Stomach smooth muscle (tissue), 2 donors: ENCODE measurements at regions not wholly inside any gene's neighbourhood (a gene's known extent, or its start where the extent isn't known, plus 50 kb on each side); places are given as distances from the start of the nearest gene placed in this dataset.
"Not testable (repeated sequence)": the region's sequence is repeated elsewhere in the genome, so short reads cannot be mapped to it uniquely, and the experiment has no call there.

Experiments used
- H3K27ac ChIP-seq: one replicate; pipeline ENCODE4 v1.7.0; 2013; ENCODE audit warnings: mild to moderate bottlenecking, low read length, inconsistent platforms
- H3K27me3 ChIP-seq, 2 donors: one replicate each; pipeline ENCODE4 v1.7.0; 2013; ENCODE audit warnings: low read length in 2 of 2; ENCODE audit not compliant: insufficient read depth in 2 of 2, control insufficient read depth in 1 of 2
- H3K36me3 ChIP-seq, 2 donors: one replicate each; pipeline ENCODE4 v1.7.0; 2013; ENCODE audit warnings: low read length in 2 of 2; ENCODE audit not compliant: control insufficient read depth in 2 of 2, insufficient read depth in 2 of 2
- H3K4me1 ChIP-seq: one replicate; pipeline ENCODE4 v1.7.0; 2013; ENCODE audit warnings: low read length; ENCODE audit not compliant: control insufficient read depth, insufficient read depth
- H3K4me3 ChIP-seq, 2 donors: one replicate each; pipeline ENCODE4 v1.7.0; 2013; ENCODE audit warnings: low read length in 2 of 2
- H3K9ac ChIP-seq, 2 donors: one replicate each; pipeline ENCODE4 v1.7.0; 2013; ENCODE audit warnings: low read length in 2 of 2, mild to moderate bottlenecking in 1 of 2
- H3K9me3 ChIP-seq, 2 donors: one replicate each; pipeline ENCODE4 v1.7.0; 2013; ENCODE audit warnings: low read length in 2 of 2; ENCODE audit not compliant: control insufficient read depth in 2 of 2
- donor health status: healthy.
- donor health status: Pancreatic carcinoma.

- Histone ChIP-seq H3K4me3 (no peak overlapping the region), H3K9me3 (no peaks in the 10 kb centered on the region), H3K4me1 (no peaks in the 10 kb centered on the region), H3K27ac (no peak overlapping the region), H3K36me3 (no peaks in the 10 kb centered on the region), H3K9ac (no peak overlapping the region), H3K27me3 (no peaks in the 10 kb centered on the region)
These were observed 705.6 kb upstream of the MIR17HG start for GRCh38 chr13:90641884-90642283.

- Histone ChIP-seq H3K36me3 (no peaks in the 10 kb centered on the region), H3K9ac (no peak overlapping the region), H3K9me3 (no peaks in the 10 kb centered on the region), H3K4me3 (no peak overlapping the region), H3K4me1 (no peaks in the 10 kb centered on the region), H3K27ac (no peak overlapping the region), H3K27me3 (no peaks in the 10 kb centered on the region)
These were observed 701.9 kb upstream of the MIR17HG start for GRCh38 chr13:90645582-90645981.

- Histone ChIP-seq H3K4me1 (no peaks in the 10 kb centered on the region), H3K27me3 (no peaks in the 10 kb centered on the region)
These were observed 699.0 kb upstream of the MIR17HG start for GRCh38 chr13:90648497-90648896.

GRCh38 chr13:90652036-90652435 lies 695.5 kb upstream of the MIR17HG start:
- Histone ChIP-seq H3K27me3 (no peaks in the 10 kb centered on the region), H3K9me3 (no peaks in the 10 kb centered on the region), H3K9ac (no peak overlapping the region), H3K36me3 (no peaks in the 10 kb centered on the region), H3K4me3 (no peak overlapping the region), H3K27ac (no peak overlapping the region), H3K4me1 (no peaks in the 10 kb centered on the region)

More at GRCh38 chr13:90648497-90648896, 699.0 kb upstream of the MIR17HG start:
- no peaks in the 10 kb centered on the region for H3K9me3 ChIP-seq
- H3K27ac ChIP-seq: no peak overlapping the region
- H3K4me3 ChIP-seq: no peak overlapping the region
- H3K9ac ChIP-seq: no peak overlapping the region
- H3K36me3 ChIP-seq: no peaks in the 10 kb centered on the region

GRCh38 chr13:90654970-90655369 lies 692.5 kb upstream of the MIR17HG start:
- Histone ChIP-seq H3K27me3 (no peaks in the 10 kb centered on the region), H3K36me3 (no peaks in the 10 kb centered on the region), H3K4me3 (no peak overlapping the region), H3K9ac (no peak overlapping the region), H3K27ac (no peak overlapping the region), H3K4me1 (no peaks in the 10 kb centered on the region), H3K9me3 (peaks cover 0 to 2% of the 10 kb centered on the region in 2 donors)

- not testable (repeated sequence) for H3K4me3 ChIP-seq, H3K36me3 ChIP-seq, H3K9ac ChIP-seq, H3K27ac ChIP-seq, H3K27me3 ChIP-seq, H3K4me1 ChIP-seq, H3K9me3 ChIP-seq
These were observed 683.3 kb upstream of the MIR17HG start for GRCh38 chr13:90664200-90664599.

- H3K4me1 ChIP-seq: no peaks in the 10 kb centered on the region
- H3K9me3 ChIP-seq: no peaks in the 10 kb centered on the region
- no peaks in the 10 kb centered on the region for H3K36me3 ChIP-seq
- no peak overlapping the region for H3K9ac ChIP-seq
- H3K4me3 ChIP-seq: no peak overlapping the region
- H3K27me3 ChIP-seq: no peaks in the 10 kb centered on the region
- no peak overlapping the region for H3K27ac ChIP-seq
These were observed 673.7 kb upstream of the MIR17HG start for GRCh38 chr13:90673746-90674145.

- Histone ChIP-seq H3K4me3 (no peak overlapping the region), H3K9me3 (no peaks in the 10 kb centered on the region), H3K9ac (no peak overlapping the region), H3K36me3 (no peaks in the 10 kb centered on the region), H3K27ac (no peak overlapping the region), H3K4me1 (no peaks in the 10 kb centered on the region), H3K27me3 (no peaks in the 10 kb centered on the region)
These were observed 672.4 kb upstream of the MIR17HG start for GRCh38 chr13:90675129-90675528.

GRCh38 chr13:90680826-90681225 lies 666.7 kb upstream of the MIR17HG start:
- H3K36me3 ChIP-seq: no peaks in the 10 kb centered on the region
- H3K9me3 ChIP-seq: no peaks in the 10 kb centered on the region
- H3K9ac ChIP-seq: no peak overlapping the region
- H3K27me3 ChIP-seq: no peaks in the 10 kb centered on the region
- no peaks in the 10 kb centered on the region for H3K4me1 ChIP-seq
- H3K4me3 ChIP-seq: no peak overlapping the region
- H3K27ac ChIP-seq: no peak overlapping the region

GRCh38 chr13:90683711-90684131 lies 663.8 kb upstream of the MIR17HG start:
- no peaks in the 10 kb centered on the region for H3K36me3 ChIP-seq
- H3K9me3 ChIP-seq: no peaks in the 10 kb centered on the region
- H3K27ac ChIP-seq: no peak overlapping the region
- no peaks in the 10 kb centered on the region for H3K4me1 ChIP-seq
- H3K4me3 ChIP-seq: no peak overlapping the region
- H3K9ac ChIP-seq: no peak overlapping the region
- H3K27me3 ChIP-seq: no peaks in the 10 kb centered on the region

- no peaks in the 10 kb centered on the region for H3K9me3 ChIP-seq
- no peaks in the 10 kb centered on the region for H3K4me1 ChIP-seq
- H3K36me3 ChIP-seq: no peaks in the 10 kb centered on the region
- H3K4me3 ChIP-seq: no peak overlapping the region
- no peaks in the 10 kb centered on the region for H3K27me3 ChIP-seq
- H3K9ac ChIP-seq: no peak overlapping the region
- H3K27ac ChIP-seq: no peak overlapping the region
These were observed 661.0 kb upstream of the MIR17HG start for GRCh38 chr13:90686442-90686841.
